NB4 (cell line): ENCODE measurements at regions not wholly inside any gene's neighbourhood (a gene's known extent, or its start where the extent isn't known, plus 50 kb on each side); places are given as distances from the start of the nearest gene placed in this dataset.

Experiments
- POLR2A ChIP-seq: IDR thresholded peaks from 2 replicates; pipeline ENCODE4 v1.6.1; 2011; ENCODE audit warnings: mild to moderate bottlenecking; ENCODE audit not compliant: insufficient read length; ENCODE audit errors: extremely low read depth
- TF ChIP-seq, protein P1 (sequence below): IDR thresholded peaks from one replicate; pipeline ENCODE4 v1.5.1; 2012; ENCODE audit warnings: low read depth, low read length
- TF ChIP-seq, protein P2 (sequence below): IDR thresholded peaks from 2 replicates; pipeline ENCODE4 v1.6.1; 2011; ENCODE audit warnings: low read depth, low read length

DNA sequence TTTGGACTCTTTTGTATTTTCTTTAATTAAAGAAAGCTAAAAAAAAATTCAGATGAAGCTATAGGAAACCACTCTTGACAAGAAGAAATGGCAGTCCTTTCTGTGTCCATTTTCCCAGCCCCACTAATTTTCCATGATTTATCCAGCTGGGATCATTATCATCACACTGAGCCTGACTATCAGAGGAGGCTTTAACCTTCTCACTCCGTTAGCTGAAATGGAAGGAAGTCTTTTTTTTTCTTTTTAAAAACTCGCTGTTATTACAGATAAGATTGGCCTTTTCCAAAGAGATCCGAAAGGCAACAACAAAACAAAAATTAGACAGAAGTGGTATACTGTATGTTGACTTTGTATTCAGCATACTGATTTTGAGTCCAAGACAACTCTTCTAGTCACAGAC lies 366.2 kb upstream of the ROPN1 start:
- TF ChIP-seq, protein P1, sequence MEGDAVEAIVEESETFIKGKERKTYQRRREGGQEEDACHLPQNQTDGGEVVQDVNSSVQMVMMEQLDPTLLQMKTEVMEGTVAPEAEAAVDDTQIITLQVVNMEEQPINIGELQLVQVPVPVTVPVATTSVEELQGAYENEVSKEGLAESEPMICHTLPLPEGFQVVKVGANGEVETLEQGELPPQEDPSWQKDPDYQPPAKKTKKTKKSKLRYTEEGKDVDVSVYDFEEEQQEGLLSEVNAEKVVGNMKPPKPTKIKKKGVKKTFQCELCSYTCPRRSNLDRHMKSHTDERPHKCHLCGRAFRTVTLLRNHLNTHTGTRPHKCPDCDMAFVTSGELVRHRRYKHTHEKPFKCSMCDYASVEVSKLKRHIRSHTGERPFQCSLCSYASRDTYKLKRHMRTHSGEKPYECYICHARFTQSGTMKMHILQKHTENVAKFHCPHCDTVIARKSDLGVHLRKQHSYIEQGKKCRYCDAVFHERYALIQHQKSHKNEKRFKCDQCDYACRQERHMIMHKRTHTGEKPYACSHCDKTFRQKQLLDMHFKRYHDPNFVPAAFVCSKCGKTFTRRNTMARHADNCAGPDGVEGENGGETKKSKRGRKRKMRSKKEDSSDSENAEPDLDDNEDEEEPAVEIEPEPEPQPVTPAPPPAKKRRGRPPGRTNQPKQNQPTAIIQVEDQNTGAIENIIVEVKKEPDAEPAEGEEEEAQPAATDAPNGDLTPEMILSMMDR = no peak
- TF ChIP-seq, protein P2, sequence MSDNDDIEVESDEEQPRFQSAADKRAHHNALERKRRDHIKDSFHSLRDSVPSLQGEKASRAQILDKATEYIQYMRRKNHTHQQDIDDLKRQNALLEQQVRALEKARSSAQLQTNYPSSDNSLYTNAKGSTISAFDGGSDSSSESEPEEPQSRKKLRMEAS = no peak
- no peak for TF ChIP-seq POLR2A
